Sigmoid colon (tissue), 6 donors: ENCODE measurements at regions not wholly inside any gene's neighbourhood (a gene's known extent, or its start where the extent isn't known, plus 50 kb on each side); places are given as distances from the start of the nearest gene placed in this dataset.
"Not testable (repeated sequence)": the region's sequence is repeated elsewhere in the genome, so short reads cannot be mapped to it uniquely, and the experiment has no call there.

Experiments
- DNase-seq: peaks from one replicate; pipeline ENCODE4 v3.0.0-alpha.2; 2019
- H3K27ac ChIP-seq, 4 donors: fragments of 200-600 bp; sonication (generic); one replicate each; pipeline ENCODE4 v1.5.1; 2016 to 2019; ENCODE audit warnings: mild to moderate bottlenecking in 1 of 4
- H3K27me3 ChIP-seq, 3 donors: fragments of 200-600 bp; sonication (generic); one replicate each; pipeline ENCODE4 v1.5.1; 2019; ENCODE audit warnings: mild to moderate bottlenecking in 1 of 3
- H3K36me3 ChIP-seq, 4 donors: fragments of 200-600 bp; sonication (generic); one replicate each; pipeline ENCODE4 v1.5.1; 2016 to 2019
- H3K4me1 ChIP-seq, 4 donors: fragments of 200-600 bp; sonication (generic); one replicate each; pipeline ENCODE4 v1.5.1; 2017 to 2019
- H3K4me3 ChIP-seq, 4 donors: fragments of 200-600 bp; sonication (generic); one replicate each; pipeline ENCODE4 v1.5.1; 2017 to 2019; ENCODE audit warnings: mild to moderate bottlenecking in 2 of 4, moderate library complexity in 1 of 4
- H3K9me3 ChIP-seq, 4 donors: fragments of 200-600 bp in 3 of 4; sonication (generic) in 3 of 4; one replicate each; pipeline versions ENCODE4 v1.5.1 to v1.6.1; 2013 to 2019
- CTCF ChIP-seq, 4 experiments: fragments of 450-650 bp in 3 of 4; fragments of 200-600 bp in 1 of 4; IDR thresholded peaks; one replicate each; pipeline ENCODE4 v1.5.1; 2016 to 2019; ENCODE audit warnings: antibody characterized with exemption in 4 of 4, mild to moderate bottlenecking in 3 of 4, moderate library complexity in 2 of 4
- EP300 ChIP-seq, 4 donors: sonication (generic); formaldehyde crosslinking; IDR thresholded peaks; one replicate each; pipeline ENCODE4 v1.6.1; 2017; ENCODE audit warnings: antibody characterized with exemption in 4 of 4
- POLR2A ChIP-seq, 2 donors: fragments of 450-650 bp; IDR thresholded peaks; one replicate each; pipeline ENCODE4 v1.6.1; 2016; ENCODE audit warnings: antibody characterized with exemption in 2 of 2, mild to moderate bottlenecking in 2 of 2, moderate library complexity in 2 of 2
- POLR2AphosphoS5 ChIP-seq, 4 donors: sonication (generic); formaldehyde crosslinking; IDR thresholded peaks; one replicate each; pipeline ENCODE4 v1.6.1; 2017; ENCODE audit warnings: antibody characterized with exemption in 4 of 4
- WGBS, 2 donors: extraction: QIAGEN DNeasy Blood & Tissue Kit; methylation state at CpG; one replicate each; pipeline ENCODE4 v1.1.7; 2013; 5-methylcytosine and 5-hydroxymethylcytosine counted together
- intact Hi-C: fragments of 100-400 bp; cut with DNase I; formaldehyde crosslinking; loops from one replicate; pipeline ENCODE4 v1.15.1; 2023
- donor health status: healthy with polysubstance abuse.
- donor health status: healthy.

- intact Hi-C loops = loop anchor here (10.0 kb wide), 1 partner anchor 326 kb away; no protein-coding TSS in a partner anchor
- no peaks in the 10 kb centered on the region for H3K9me3 ChIP-seq
- H3K27ac ChIP-seq = peak overlapping the region in 1 of 4 donors; percentile 46
- H3K27me3 ChIP-seq = no peaks in the 10 kb centered on the region
- no peak for TF ChIP-seq CTCF (IDR thresholded peaks at IDR 0.05)
- no peak for TF ChIP-seq POLR2A (IDR thresholded peaks at IDR 0.05)
- no peak for TF ChIP-seq EP300 (IDR thresholded peaks at IDR 0.05)
- no peak for TF ChIP-seq POLR2AphosphoS5 (IDR thresholded peaks at IDR 0.05)
- no peak overlapping the region for H3K4me3 ChIP-seq
- H3K36me3 ChIP-seq = no peaks in the 10 kb centered on the region
- no peak for DNase-seq
- 67 to 74% methylated on average over 4 of the region's 4 CpGs for WGBS, 2 donors
- peaks cover 0 to 24% (median 21%) of the 10 kb centered on the region in 4 donors for H3K4me1 ChIP-seq
These were observed 310.1 kb downstream of the TSHZ3 start for GRCh38 chr19:31039151-31039550.

GRCh38 chr19:31037286-31037980 is 311.8 kb downstream of the TSHZ3 start:
- H3K36me3 ChIP-seq = no peaks in the 10 kb centered on the region
- H3K4me3 ChIP-seq = no peak overlapping the region
- intact Hi-C loops = loop anchor here (10.0 kb wide), 1 partner anchor 327 kb away; no protein-coding TSS in a partner anchor
- 87 to 89% methylated on average over 3 of the region's 3 CpGs for WGBS, 2 donors
- peak overlapping the region in 1 of 4 donors; percentile 46 for H3K27ac ChIP-seq
- DNase-seq = no peak
- no peaks in the 10 kb centered on the region for H3K27me3 ChIP-seq
- peaks cover 0 to 24% (median 21%) of the 10 kb centered on the region in 4 donors for H3K4me1 ChIP-seq
- H3K9me3 ChIP-seq = no peaks in the 10 kb centered on the region
- TF ChIP-seq POLR2AphosphoS5 (IDR thresholded peaks at IDR 0.05) (no peak), EP300 (IDR thresholded peaks at IDR 0.05) (no peak), POLR2A (IDR thresholded peaks at IDR 0.05) (no peak), CTCF (IDR thresholded peaks at IDR 0.05) (no peak)

- WGBS, 2 donors = 41 to 79% methylated on average over 4 of the region's 4 CpGs
- not testable (repeated sequence) for DNase-seq, H3K4me3 ChIP-seq, H3K27me3 ChIP-seq, H3K4me1 ChIP-seq, H3K36me3 ChIP-seq, H3K9me3 ChIP-seq, H3K27ac ChIP-seq
- intact Hi-C loops = loop anchor here (10.0 kb wide), 1 partner anchor 333 kb away; no protein-coding TSS in a partner anchor
These were observed 317.8 kb downstream of the TSHZ3 start for GRCh38 chr19:31031455-31031854.

GRCh38 chr19:31023038-31023437 is 326.2 kb downstream of the TSHZ3 start:
- H3K9me3 ChIP-seq = no peaks in the 10 kb centered on the region
- H3K36me3 ChIP-seq = no peaks in the 10 kb centered on the region
- TF ChIP-seq POLR2A (IDR thresholded peaks at IDR 0.05) (no peak), POLR2AphosphoS5 (IDR thresholded peaks at IDR 0.05) (peak in 1 of 4 donors; percentile 7)
- no peaks in the 10 kb centered on the region for H3K4me1 ChIP-seq
- no peak overlapping the region for H3K4me3 ChIP-seq
- no peaks in the 10 kb centered on the region for H3K27me3 ChIP-seq
- intact Hi-C loops = no loop called here
- DNase-seq = no peak
- 81 to 82% methylated on average over 10 of the region's 10 CpGs for WGBS, 2 donors
- H3K27ac ChIP-seq = no peak overlapping the region

GRCh38 chr19:31018936-31019335 is 330.3 kb downstream of the TSHZ3 start:
- intact Hi-C loops = no loop called here
- H3K4me3 ChIP-seq = no peak overlapping the region
- no peaks in the 10 kb centered on the region for H3K27me3 ChIP-seq
- no peaks in the 10 kb centered on the region for H3K4me1 ChIP-seq
- WGBS, 2 donors = 85 to 86% methylated on average over 5 of the region's 5 CpGs
- DNase-seq = no peak
- H3K9me3 ChIP-seq = no peaks in the 10 kb centered on the region
- no peaks in the 10 kb centered on the region for H3K36me3 ChIP-seq
- no peak overlapping the region for H3K27ac ChIP-seq
- TF ChIP-seq POLR2A (IDR thresholded peaks at IDR 0.05) (no peak), EP300 (IDR thresholded peaks at IDR 0.05) (no peak), POLR2AphosphoS5 (IDR thresholded peaks at IDR 0.05) (no peak), CTCF (IDR thresholded peaks at IDR 0.05) (no peak)

GRCh38 chr19:31015778-31016177 is 333.5 kb downstream of the TSHZ3 start:
- whole genome bisulfite sequencing, 2 donors = 51 to 81% methylated on average over 4 of the region's 4 CpGs
- intact Hi-C loops = no loop called here
- no peak for DNase-seq
- no peak for TF ChIP-seq CTCF (IDR thresholded peaks at IDR 0.05)
- no peak for TF ChIP-seq POLR2A (IDR thresholded peaks at IDR 0.05)
- TF ChIP-seq EP300 (IDR thresholded peaks at IDR 0.05) = no peak
- TF ChIP-seq POLR2AphosphoS5 (IDR thresholded peaks at IDR 0.05) = no peak
- no peaks in the 10 kb centered on the region for H3K4me1 ChIP-seq
- no peaks in the 10 kb centered on the region for H3K27me3 ChIP-seq
- H3K36me3 ChIP-seq = no peaks in the 10 kb centered on the region
- no peak overlapping the region for H3K27ac ChIP-seq
- no peak overlapping the region for H3K4me3 ChIP-seq
- no peaks in the 10 kb centered on the region for H3K9me3 ChIP-seq
